HG02870 (cell line): ENCODE measurements at regions not wholly inside any gene's neighbourhood (a gene's known extent, or its start where the extent isn't known, plus 50 kb on each side); places are given as distances from the start of the nearest gene placed in this dataset.

Source experiments
- ATAC-seq: cut with Tn5 transposase; IDR thresholded peaks from one replicate; pipeline ENCODE4 v1.9.1; 2021; ENCODE audit warnings: mild to moderate bottlenecking, moderate library complexity; ENCODE audit not compliant: unreplicated experiment

DNA sequence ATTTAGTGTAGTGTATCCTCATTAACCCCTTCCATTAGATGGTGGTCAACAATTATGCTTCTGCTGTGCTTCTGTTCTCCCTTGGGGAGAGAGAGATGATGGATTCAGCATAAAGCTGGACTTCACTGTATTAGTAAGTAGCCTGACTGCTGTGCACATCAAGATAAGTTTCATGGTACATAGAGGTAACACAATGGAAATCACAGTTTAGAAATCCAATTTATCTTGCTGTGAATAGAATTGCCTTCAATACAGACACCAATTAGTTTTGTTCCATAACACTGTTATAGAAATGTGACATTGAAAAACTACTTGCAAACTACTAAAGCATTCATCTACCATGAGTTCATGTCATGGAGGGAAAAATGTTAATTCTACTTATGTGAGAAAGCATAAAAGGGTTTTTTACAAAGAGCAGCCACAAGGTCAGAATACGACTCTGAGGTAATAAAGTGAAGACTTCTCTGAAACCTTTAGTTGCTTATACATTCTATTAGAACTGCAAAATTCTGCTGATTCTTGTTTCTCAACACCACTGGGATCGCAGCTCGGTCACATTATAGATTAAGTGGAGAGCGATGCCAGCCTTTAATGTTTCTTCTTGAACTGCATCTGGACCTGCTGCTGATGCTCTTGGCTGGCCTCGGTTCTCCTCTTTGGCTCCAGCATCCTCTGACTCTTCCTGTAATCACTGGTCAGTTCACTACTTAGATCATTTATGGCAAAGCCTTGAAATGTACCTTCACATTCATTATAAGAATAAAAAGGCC lies 190.8 kb downstream of the ATP23 start:
- ATAC-seq, result no peak

DNA sequence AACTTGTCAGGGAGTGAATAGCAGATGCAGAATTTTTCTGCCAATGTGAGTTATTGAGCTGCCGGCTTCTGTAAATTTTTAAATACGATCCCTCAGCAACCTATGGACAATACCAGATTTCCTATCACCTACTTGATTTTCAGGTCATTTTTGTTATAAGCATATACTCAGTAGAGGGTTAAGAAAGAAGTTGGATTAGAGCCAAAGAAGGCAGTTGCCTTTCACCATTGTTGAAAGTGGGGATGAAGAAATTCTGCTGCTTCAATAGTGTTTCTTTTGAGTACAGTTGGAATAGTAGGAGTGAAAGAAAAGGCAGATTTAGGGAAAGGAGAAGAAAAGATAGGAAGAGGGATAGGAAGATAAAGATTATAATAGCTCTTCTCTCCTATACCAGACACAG lies 197.1 kb downstream of the ATP23 start:
- ATAC-seq, result no peak

DNA sequence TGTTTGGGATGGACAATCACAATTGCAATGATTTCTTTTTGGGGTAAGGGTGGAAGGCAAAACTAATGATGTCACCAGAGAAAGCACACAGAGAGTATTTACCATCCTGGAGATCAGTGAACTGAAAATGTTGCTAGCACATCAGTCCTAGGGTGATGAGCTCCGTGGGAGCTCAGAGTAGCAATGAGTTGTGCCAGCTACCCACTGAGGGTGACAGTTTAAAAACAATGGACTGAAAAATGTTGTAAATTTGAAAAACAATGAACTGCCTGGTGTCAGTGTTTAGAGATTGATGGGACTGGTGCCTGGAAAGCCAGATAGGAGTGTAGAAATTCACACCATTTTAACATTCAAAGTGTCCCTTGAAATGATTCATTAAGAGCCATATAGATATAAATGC lies 198.5 kb downstream of the ATP23 start:
- ATAC-seq, result no peak

DNA sequence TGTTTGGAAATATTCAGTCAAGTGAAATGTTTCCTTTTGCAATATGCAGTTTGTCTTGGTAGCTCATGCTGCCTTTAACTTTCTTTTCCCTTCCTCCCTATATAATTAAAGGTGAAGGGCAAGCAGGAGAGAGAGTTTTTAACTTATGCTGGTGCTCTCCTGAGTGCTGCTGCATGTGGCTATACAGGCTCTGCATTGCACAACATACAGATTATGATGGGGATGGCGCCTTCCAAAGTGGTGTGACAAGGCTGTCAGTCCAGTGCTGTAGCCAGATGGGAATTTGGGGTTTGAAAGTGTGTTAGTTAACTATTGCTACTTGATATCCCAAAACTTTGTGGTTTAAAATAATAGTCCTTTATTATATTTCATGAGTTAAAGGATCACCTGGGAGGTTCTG lies 199.0 kb downstream of the ATP23 start:
- no peak for ATAC-seq

DNA sequence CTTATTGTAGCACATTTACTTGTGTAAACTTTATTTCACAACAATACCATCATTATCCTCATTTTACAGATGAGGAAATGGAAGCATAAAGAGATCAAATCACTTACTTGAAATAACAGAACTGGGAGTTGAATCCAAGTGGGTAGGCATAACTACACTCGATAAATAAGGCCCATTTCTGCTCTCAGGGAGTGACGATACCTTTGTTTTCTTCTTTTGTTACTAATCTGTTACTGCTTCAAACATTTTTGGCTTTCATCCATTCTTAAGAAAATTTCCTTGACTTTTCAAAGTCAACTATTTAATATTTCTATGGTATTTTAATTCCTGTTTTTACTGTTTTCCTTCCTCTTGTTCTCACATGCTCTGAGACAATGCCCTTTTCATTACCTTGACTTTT lies 201.6 kb downstream of the ATP23 start:
- ATAC-seq, result no peak

DNA sequence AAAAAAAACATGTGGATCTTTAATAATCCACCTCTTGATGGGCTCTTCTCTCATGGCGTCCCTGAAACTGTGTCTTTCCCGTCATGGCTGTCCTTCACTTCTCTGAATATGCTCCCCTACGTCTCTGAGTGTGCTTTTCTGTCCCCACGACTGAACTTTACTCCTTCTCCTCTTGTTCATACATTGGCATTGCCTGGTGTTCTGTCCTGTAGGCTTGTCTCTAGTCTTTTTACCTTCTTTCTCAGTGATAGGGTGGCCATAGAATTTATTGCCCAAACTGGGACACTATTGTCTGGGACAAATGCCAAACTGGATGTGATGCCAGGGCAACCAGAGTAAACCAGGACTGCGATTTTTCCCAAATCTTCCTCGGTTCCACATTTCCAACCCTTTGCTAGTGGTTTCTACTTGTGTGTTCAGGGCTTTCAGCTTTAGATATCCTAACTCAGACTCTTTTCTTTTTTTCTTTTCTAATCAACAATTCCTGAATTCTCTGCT lies 202.2 kb downstream of the ATP23 start:
- no peak for ATAC-seq

DNA sequence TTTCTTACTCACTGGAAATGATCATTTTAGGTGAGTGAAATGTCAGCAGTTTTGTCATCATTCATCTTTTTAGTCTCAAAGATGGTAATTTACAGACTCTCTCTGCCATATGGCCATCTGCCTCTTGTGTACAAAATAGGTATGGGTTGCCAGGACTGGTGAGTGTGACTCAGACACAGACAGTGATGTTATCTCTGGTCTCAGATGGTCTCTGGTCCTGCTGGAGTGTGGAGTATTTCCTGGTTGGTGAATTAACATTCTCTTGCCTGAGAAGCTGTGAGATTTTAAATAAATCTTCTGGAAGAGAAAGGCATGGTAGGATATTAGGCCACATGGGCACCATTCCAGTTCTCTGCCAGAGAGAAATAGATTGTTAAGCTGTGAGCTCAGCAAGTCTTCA lies 207.0 kb downstream of the ATP23 start:
- no peak for ATAC-seq

DNA sequence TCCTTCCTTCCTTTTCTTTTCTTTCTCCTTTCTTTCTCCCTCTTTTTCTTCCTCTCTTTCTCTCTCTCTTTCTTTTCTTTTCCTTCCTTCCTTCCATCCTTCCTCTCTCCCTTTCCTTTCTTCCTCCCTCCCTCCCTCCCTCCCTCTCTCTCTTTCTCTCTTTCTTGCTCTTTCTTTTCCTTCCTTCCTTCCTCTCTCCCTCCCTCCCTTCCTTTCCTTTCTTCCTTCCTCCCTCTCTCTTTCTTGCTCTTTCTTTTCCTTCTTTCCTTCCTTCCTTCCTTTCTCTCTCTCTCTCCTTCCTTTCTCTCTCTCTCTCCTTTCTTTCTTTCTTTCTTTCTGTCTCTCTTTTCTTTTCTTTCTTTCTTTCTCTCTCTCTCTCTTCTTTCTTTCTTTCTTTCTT lies 207.6 kb downstream of the ATP23 start:
- no peak for ATAC-seq

DNA sequence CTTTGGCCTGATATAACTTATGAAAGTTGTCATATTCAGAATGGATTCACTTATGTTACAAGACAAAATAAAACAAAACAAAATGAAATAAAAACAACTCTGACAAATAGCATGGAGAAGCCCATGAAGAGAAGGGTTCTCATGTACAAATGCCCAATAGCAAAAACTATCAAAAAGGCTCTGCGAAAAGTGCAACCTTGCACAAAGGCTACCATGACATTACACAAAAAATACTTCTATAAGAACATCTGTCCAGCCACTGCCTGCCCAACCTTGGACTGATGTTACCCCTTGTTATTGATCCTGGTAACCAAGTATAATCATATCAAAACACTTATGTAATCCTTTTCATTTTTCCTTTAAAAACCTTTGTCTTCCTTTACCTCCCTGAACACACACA lies 213.0 kb downstream of the ATP23 start:
- ATAC-seq, result no peak

DNA sequence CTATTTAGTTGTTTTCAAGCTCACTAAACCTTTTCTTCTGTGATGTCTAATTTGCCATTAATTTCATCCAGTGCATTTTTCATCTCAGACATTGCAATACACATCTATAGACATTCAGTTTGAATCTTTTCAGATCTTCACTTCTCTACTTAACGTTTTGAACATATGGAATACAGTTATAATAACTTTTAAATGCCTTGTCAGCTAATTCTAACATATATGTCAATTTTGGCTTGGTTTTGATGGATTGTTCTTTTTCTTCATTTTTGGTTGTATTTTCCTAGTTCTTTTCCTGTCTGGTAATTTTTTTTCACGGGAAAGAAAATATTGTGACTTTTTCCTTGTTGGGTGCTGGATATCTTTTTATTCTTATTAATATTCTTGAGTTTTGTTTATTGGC lies 215.3 kb downstream of the ATP23 start:
- ATAC-seq, result no peak

DNA sequence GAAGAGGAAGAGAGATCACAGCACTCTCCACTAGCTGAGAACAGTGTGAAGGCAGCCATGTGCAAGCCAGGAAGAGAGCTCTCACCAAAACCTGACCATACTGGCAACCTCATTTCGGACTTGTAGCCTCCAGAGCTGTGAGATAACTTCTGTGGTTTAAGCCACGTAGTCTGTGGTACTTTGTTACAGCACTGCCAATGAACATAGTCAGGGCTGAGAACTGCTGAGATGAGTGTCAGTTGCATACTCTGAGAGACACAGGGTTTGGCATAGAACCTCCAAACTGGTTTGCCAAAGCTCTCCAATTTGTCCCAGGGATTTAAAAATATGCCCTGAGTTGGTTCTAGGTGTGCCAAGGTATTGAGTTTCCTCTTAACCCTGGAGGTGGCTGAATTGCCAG lies 218.6 kb downstream of the ATP23 start:
- no peak for ATAC-seq

DNA sequence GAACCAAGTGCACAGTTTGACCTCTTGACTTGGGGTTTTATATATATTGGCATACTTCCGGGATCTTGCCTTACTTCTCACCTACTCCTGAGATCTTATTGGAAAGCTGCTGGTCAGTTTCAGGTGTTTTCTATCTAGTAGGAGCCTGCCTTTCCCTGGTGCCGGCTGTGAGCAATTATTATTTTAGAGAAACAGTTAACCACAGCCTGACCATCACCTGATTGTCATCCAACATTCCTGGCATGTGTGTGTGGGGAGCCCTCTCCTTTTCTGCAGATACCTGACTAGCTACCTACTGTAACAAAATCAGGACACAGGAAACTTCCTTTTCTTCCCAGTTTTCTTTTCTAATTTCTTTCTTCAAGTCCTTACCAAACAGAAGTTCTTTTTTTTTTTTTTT lies 220.4 kb downstream of the ATP23 start:
- no peak for ATAC-seq

DNA sequence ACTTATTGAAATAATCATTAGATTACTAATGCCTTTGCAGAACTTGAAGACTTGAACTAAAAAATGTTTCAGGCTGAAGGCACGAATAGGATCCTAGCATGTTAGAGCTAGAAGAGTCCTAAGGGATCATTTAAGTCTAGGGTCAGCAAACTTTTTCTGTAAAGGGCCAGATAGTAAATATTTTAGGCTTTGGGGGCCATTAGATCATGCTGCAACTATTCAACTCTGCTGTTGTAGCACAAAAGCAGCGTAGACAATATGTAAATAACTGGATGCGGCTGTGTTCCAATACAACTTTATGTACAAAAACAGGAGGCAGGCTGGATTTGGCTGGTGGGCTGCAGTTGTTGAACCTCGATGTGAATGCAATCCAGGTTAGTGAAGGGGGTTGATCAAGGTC lies 221.7 kb downstream of the ATP23 start:
- no peak for ATAC-seq

DNA sequence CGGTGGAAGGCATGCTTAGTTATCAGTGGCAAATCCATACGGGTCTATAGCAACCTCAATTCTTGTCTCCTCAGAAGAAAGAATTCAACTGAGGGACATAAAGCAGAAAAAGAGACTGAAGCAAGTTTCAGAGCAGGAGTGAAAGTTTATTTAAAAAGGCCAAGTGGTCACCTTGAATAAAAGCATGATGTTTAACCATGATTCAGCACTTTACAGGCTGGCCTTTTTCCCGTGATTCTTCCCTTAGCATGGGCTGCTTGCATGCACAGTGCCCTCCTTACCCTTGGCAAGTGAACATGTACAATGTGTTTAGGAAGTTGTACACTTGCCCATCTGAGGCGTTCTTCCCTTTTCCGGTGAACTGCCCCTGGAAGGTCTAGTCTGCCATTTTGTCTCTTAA lies 225.3 kb downstream of the ATP23 start:
- ATAC-seq, result no peak

DNA sequence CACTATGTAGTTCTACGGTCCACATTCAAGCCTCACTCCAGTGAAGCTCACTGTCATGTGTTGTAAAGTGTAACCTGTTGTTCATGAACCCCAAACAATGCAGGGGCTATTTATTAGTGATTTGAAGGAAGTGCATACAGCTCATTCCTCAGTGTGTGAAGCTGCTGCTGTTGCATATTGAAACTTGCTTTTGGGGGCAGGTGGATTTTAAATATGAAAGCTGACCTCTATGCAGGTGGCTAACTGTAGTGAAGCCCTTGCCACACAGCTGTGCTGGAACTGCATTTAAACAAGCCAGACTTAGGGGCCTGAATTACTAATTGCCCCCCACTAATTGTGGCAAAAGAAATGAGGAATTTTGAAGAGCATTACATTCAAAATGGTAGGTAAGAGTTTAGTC lies 226.3 kb downstream of the ATP23 start:
- ATAC-seq, result no peak

DNA sequence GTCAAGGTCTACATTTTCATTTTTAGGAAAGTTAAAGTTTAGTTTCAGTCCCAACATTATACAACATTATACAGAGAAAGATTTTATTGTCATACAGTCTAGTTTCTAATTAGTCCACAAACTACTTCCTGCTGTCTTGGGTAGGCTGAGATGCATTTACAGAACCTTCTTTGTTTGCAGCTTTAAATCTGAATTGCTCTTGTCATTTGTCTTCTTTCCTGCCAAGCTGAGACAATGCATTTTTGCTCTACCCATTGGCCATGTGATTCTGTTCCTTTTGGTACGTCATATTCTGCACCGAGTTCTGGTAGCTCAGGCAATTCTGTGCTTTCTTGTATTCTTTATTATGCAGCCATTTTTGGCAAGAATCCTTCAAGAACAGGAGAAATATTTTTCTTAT lies 228.5 kb downstream of the ATP23 start:
- no peak for ATAC-seq

DNA sequence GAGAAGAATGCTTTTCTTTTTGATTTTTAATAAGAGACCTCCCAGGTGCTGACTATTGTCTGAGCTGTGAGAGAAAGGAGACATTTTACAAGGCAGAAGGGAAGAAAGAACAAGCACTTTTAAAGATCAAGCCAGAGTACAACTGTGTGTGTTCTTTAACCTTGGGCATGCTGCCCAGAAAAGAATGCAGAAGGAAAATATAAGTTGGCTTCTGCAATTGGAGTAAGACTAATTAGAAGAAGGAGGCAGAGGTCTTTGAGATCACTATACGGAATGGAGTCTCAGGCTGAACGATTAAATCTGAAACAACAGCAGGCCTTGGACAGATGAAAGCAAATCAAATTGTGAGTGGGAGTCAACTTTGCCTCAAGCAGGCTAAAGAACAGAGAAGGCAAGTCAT lies 230.5 kb downstream of the ATP23 start:
- ATAC-seq, result no peak

DNA sequence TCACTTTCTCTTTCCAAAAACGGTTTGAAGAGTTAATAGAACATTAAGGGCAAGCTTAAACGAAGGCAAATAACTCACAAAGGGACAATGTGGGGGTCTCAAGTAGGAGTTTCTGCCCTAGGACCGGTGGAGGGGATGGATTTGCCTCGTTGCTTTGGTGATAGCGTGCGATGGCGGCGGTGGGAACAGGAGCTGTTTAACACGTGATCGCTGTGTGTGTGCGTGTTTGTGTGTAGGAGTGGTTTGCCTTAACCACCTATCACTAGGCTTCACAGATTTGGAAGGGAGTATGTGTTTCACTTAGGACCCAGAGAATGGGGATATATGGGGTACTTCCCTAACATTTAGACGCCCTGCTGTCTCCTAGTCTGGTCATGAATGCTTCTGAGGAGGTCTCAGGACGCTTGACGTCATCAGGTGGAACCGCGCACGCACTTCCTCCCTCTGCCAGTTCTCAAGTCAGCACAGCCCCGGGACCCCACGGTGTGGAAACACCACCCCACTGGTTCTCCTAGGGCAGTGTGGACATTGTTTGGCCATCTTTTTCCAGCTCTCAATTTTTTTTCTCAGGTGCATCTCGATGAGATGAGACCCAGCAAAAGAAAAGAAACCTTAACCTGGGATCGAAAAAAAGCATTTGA lies 231.2 kb downstream of the ATP23 start:
- ATAC-seq, result no peak

DNA sequence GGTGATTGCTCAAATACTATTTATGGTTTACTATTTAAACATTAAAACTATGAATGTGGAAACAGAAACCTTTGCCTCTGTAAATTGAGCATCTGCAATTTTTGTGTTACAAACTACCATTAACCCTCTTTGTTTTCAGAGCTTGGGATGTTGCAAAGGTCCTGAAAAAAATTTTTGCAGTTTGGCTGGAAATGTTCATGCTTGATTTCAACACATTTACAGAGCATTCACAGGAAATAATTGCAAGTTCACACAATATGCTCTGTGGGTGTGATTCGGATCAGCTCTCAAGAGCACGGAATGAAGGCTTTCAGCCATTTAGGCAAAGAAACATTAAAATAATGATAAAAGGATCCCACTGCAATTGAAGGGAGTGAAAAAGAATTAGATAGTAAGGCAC lies 232.9 kb downstream of the ATP23 start:
- no peak for ATAC-seq

DNA sequence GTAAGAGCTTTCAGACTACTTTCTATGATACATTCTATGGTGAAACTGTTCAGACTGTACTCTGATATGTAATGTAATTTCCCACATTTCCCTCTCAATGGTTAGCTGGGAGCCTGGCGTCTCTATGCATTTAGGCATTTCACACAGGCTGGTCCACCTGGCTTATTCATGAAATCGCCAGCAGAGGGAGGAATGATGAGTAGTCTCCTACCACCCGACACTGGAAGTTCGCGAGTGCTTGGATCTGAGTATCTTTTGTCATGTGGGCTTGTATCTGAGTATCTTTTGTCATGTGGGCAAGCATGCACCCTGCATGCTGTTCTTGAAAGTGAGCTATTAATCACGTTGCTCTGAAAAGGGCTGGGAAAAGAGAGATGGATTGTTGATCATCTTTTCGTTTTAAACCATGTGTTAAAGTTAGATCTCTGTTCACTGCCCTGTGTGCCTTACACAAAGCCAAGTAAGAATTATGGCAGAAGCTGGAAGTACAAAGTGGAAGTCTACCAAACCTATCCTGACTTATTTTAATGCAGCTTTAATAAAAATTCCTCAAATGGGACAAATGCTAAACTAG lies 235.0 kb downstream of the ATP23 start:
- no peak for ATAC-seq

DNA sequence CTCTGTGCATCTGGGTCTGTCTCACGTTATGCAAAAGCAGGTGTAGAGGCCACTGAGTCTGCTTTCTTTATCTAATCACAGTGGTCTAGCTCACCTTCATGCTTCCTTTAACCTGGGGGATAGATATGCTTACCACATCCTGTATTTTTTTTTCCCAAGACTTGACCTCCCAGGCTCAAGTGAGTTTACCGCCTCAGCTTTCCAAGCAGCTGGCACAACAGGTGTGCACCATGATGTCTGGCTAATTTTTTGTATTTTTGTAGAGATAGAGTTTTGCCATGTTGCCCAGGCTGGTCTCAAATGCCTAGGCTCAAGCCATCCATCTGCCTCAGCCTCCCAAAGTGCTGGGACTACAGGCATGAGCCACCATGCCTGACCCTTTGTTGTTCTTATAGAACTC lies 236.0 kb downstream of the ATP23 start:
- no peak for ATAC-seq

DNA sequence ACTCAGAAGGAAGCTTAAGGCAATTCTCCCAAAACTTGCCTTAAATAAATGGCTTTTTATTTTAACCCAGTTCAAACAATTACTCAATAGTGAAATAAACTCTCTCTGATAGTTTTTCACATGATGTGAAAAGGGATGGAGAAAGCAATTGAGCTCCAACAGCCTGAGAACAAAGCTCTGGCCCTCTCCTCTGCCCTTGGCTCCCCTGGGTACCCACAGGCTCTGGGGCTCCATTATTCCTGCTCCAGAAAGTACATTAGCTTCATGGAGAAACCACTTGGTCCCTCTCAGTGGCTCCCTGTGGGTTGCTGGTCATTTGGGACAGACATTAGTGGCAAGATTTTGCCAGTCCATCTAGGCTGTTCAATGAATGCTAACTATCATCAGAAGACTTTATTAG lies 242.8 kb downstream of the ATP23 start:
- ATAC-seq, result no peak
